ENCODE measurements at regions not wholly inside any gene's neighbourhood (a gene's known extent, or its start where the extent isn't known, plus 50 kb on each side); places are given as distances from the start of the nearest gene placed in this dataset.

- TF ChIP-seq CTCF (IDR thresholded peaks at IDR 0.05) (no peak), POLR2A (IDR thresholded peaks at IDR 0.05) (no peak)
Measured at GRCh38 chr3:190210608-190211007, 89.9 kb upstream of the P3H2 start.
